Epidermal melanocyte (primary cell): ENCODE measurements at regions not wholly inside any gene's neighbourhood (a gene's known extent, or its start where the extent isn't known, plus 50 kb on each side); places are given as distances from the start of the nearest gene placed in this dataset.

Experiments
- DNase-seq: peaks from one replicate; pipeline ENCODE4 v3.0.0; 2011; ENCODE audit warnings: low spot score; ENCODE audit not compliant: insufficient read length

- no peak for DNase-seq
Observed at GRCh38 chr13:53474878-53475277, 446.3 kb downstream of the OLFM4 start.

- no peak for DNase-seq
Observed at GRCh38 chr13:53490752-53491151, 462.1 kb downstream of the OLFM4 start.

- no peak for DNase-seq
Observed at GRCh38 chr13:53494406-53494805, 465.8 kb downstream of the OLFM4 start.

- no peak for DNase-seq
Observed at GRCh38 chr13:53499576-53500133, 471.0 kb downstream of the OLFM4 start.

- no peak for DNase-seq
Observed at GRCh38 chr13:53501387-53501786, 472.8 kb downstream of the OLFM4 start.

GRCh38 chr13:53507741-53508140 lies 479.1 kb downstream of the OLFM4 start:
- no peak for DNase-seq

- no peak for DNase-seq
Observed at GRCh38 chr13:53512635-53513034, 484.0 kb downstream of the OLFM4 start.

GRCh38 chr13:53513226-53513625 lies 484.6 kb downstream of the OLFM4 start:
- no peak for DNase-seq

GRCh38 chr13:53520132-53520531 lies 491.5 kb downstream of the OLFM4 start:
- DNase-seq: no peak

- DNase-seq: no peak
Observed at GRCh38 chr13:53522034-53522433, 493.4 kb downstream of the OLFM4 start.

GRCh38 chr13:53537586-53537985 lies 509.0 kb downstream of the OLFM4 start:
- no peak for DNase-seq

- no peak for DNase-seq
Observed at GRCh38 chr13:53545340-53545941, 516.8 kb downstream of the OLFM4 start.

GRCh38 chr13:53560556-53560955 lies 531.9 kb downstream of the OLFM4 start:
- DNase-seq: no peak

- DNase-seq: no peak
Observed at GRCh38 chr13:53562419-53562818, 533.8 kb downstream of the OLFM4 start.

GRCh38 chr13:53568491-53568890 lies 539.9 kb downstream of the OLFM4 start:
- DNase-seq: no peak

- DNase-seq: no peak
Observed at GRCh38 chr13:53569453-53569852, 540.8 kb downstream of the OLFM4 start.

- no peak for DNase-seq
Observed at GRCh38 chr13:53601113-53601512, 572.5 kb downstream of the OLFM4 start.

- DNase-seq: no peak
Observed at GRCh38 chr13:53605326-53605725, 576.7 kb downstream of the OLFM4 start.

GRCh38 chr13:53612200-53612599 lies 583.6 kb downstream of the OLFM4 start:
- no peak for DNase-seq

GRCh38 chr13:53622456-53622855 lies 593.8 kb downstream of the OLFM4 start:
- DNase-seq: no peak

GRCh38 chr13:53623146-53623545 lies 594.5 kb downstream of the OLFM4 start:
- no peak for DNase-seq

- no peak for DNase-seq
Observed at GRCh38 chr13:53631511-53631910, 602.9 kb downstream of the OLFM4 start.

GRCh38 chr13:53638040-53638439 lies 609.4 kb downstream of the OLFM4 start:
- no peak for DNase-seq

GRCh38 chr13:53642306-53642705 lies 613.7 kb downstream of the OLFM4 start:
- no peak for DNase-seq
